DMS53 treated with DMSO at 0.1 percent for 48 hours (cell line): ENCODE measurements at regions not wholly inside any gene's neighbourhood (a gene's known extent, or its start where the extent isn't known, plus 50 kb on each side); places are given as distances from the start of the nearest gene placed in this dataset.
"Not testable (repeated sequence)": the region's sequence is repeated elsewhere in the genome, so short reads cannot be mapped to it uniquely, and the experiment has no call there.

Experiments
- DNase-seq: peaks from one replicate; lab custom pipeline; 2025; ENCODE audit not compliant: unreplicated experiment; lab: John Stamatoyannopoulos, UW

GRCh38 chr3:74921676-74922075 is 307.2 kb upstream of the CNTN3 start:
- DNase-seq = no peak

- DNase-seq = no peak
Observed at GRCh38 chr3:74920721-74921350, 306.4 kb upstream of the CNTN3 start.

DNA sequence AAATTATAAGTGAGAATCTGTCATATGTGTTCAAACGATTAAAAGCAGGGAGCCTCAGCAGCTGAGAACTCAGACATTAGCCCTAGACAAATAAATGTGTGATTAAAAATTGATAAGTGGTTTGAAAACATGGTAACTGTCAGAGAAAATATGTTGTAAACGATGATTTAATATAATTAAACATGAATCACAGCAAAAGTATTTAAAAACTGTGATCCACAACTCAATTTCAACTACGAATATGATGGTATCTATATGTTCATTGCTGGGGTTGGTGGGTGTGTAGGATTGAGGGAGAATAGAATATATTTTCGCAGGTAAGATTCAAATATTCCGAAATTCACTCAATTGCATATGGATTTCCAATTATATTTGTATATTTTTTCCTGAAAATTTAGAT is 302.2 kb upstream of the CNTN3 start:
- no peak for DNase-seq

- no peak for DNase-seq
Observed at GRCh38 chr3:74906181-74906580, 291.7 kb upstream of the CNTN3 start.

DNA sequence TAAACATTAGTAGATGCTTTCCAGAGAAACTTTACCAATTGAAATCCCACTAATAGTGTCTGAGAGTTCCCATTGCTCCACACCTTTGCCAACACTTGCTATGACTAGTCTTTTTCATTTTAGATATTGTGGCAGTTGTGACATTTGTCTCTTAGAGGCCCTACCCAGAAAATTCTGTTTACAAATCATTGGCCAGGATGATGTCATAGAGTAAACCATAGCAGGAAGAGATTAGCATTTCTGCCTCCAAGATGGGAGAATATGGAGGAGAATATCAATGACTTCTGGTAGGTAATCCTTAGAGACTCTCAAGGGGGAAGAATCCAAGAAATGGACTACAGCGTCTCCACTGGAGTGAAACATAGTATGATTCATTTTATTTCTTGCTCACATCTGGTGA is 291.0 kb upstream of the CNTN3 start:
- no peak for DNase-seq

GRCh38 chr3:74904646-74905045 is 290.2 kb upstream of the CNTN3 start:
- no peak for DNase-seq

GRCh38 chr3:74899796-74900516 is 285.5 kb upstream of the CNTN3 start:
- DNase-seq = not testable (repeated sequence)

DNA sequence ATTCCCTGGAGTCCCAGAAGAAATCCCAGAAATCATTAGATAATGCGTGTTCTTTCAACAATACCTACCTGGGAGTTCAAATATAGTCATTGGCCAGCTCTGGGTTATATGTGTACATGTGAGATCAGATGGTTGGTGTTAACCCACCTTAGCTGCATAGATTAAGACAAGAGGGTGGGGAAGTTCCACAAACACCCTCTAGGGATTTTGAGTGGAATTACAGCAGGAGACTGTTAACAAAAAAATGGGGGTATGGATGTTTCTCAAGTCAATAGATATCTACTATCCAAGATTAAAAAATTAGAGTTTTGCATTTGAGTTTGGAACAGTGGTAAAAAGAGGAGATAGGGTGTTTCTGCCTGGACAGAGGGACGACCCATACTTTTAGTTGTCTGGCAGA is 282.5 kb upstream of the CNTN3 start:
- no peak for DNase-seq

- DNase-seq = no peak
Observed at GRCh38 chr3:74891312-74891711, 276.9 kb upstream of the CNTN3 start.

DNA sequence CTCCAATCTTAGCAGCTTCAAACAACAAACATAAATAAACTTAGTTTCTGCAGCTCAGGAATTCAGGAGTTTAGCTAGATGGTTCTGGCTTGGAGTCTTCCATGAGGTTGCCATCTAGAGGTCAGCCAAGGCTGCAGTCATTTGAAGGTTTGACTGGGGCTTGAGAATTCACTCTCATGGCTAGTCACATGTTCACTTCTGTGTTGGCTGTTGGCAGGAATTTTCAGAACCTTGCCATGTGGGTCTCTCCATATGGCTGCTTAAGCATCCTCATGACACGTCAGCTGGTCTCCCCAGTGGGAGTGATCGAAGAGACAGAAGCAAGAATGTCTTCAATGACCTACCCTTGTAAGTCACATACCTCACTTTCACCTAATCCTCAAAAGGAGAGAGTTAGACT is 269.2 kb upstream of the CNTN3 start:
- no peak for DNase-seq

GRCh38 chr3:74883222-74883621 is 268.8 kb upstream of the CNTN3 start:
- no peak for DNase-seq

- DNase-seq = no peak
Observed at GRCh38 chr3:74880237-74880636, 265.8 kb upstream of the CNTN3 start.

DNA sequence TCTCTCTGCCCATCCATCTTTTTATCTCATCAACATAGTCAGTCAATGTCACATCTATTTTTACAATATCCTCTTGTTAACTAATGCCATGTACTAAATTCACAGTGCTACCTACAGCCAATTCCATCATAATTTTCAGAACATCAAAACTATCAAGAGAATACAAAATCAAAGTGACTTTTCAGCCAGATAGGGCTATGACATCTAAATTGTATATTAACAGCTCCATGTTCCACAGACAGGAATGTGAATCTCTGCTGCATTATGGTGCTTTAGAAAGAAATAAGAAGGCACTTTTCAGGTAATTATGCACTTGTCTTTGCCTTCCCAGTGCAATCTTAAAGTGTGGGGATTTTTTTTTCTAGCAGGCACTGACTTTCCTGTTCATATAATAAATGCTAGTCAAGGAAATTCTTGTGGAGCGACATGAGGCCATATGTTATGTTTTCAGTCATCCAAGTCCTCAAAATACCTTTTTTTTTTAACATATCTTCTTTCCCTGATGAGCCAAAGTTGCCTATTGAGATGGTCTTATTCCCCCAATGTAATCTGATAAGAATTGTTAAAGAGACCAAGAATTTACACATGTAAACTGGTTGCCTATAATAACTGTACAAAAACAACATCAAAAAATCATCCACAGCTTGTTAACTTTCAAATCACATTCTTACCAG is 252.0 kb upstream of the CNTN3 start:
- no peak for DNase-seq

GRCh38 chr3:74862476-74862875 is 248.0 kb upstream of the CNTN3 start:
- no peak for DNase-seq

GRCh38 chr3:74861211-74861610 is 246.8 kb upstream of the CNTN3 start:
- DNase-seq = no peak

DNA sequence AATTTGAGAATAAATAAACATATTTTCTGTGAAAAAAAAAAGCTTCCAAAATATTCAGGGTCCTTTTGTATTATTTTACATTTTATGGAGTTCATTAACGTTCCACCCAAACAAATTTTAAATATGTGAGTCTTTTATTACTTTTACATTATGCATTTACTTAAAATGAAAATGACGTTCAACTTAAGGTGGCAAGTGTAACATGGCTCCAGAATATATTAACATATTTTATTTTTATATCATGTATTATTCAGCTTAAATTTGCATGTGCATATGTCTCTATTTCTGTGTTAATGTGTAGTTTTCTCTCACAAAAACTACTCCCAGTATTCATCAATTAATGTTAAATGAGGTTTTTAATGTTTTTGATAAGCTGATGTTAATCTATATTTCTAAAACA is 243.6 kb upstream of the CNTN3 start:
- DNase-seq = no peak

- DNase-seq = no peak
Observed at GRCh38 chr3:74850381-74850780, 235.9 kb upstream of the CNTN3 start.

DNA sequence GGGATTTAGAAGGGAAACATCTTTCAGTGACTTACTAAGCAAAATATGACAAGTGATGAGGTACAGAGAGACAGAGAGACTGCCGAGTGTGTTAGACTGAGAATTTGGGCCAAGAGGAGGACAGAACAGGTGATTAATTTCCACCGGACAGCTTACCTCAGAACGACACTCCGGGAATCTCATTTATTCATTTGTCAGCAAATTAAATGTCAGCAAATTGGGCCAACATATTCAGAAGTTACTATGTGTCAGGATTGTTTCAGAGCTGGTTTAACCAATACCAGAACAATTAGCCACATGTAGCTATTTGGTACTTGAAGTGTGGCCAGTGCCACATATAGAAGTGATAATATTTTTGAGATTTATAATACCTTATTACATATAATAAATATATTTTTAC is 232.6 kb upstream of the CNTN3 start:
- DNase-seq = no peak

- no peak for DNase-seq
Observed at GRCh38 chr3:74845081-74845480, 230.6 kb upstream of the CNTN3 start.

GRCh38 chr3:74844428-74844827 is 230.0 kb upstream of the CNTN3 start:
- DNase-seq = no peak

GRCh38 chr3:74842649-74843048 is 228.2 kb upstream of the CNTN3 start:
- DNase-seq = no peak

DNA sequence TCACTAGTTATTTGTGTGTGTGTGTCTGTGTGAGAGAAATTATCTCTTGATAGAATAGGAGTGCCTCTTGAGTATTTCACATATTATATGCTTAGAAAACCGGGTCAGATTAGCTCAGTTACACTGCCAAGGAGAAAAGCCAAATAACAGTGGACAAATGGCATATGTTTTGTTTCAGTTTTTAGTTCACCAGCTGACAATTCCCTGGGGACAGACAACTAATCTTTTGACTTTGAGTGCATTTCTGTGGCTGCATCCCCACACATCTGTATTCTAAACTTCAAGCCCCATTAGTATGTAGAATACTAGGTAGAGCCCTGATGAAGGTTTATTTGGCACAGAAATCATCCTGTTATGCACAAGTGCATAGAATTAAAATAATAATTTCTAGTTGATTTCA is 227.7 kb upstream of the CNTN3 start:
- no peak for DNase-seq
